ACC112 (cell line): ENCODE measurements at regions not wholly inside any gene's neighbourhood (a gene's known extent, or its start where the extent isn't known, plus 50 kb on each side); places are given as distances from the start of the nearest gene placed in this dataset.
A peak's percentile ranks its signal among the peaks of the same experiment; 100 is the strongest.

Source experiments
- H2AFZ ChIP-seq: fragments of 200-600 bp; sonication (generic); one replicate; pipeline ENCODE4 v1.6.0; 2017; ENCODE audit warnings: antibody characterized with exemption, low read length; ENCODE audit not compliant: unreplicated experiment
- H3K27ac ChIP-seq: fragments of 200-600 bp; sonication (generic); 2 replicates; pipeline ENCODE4 v1.5.1; 2014; ENCODE audit warnings: low read depth, mild to moderate bottlenecking, antibody characterized with exemption, low read length, moderate library complexity
- H3K27me3 ChIP-seq: fragments of 200-600 bp; sonication (generic); 2 replicates; pipeline ENCODE4 v1.6.1; 2014; ENCODE audit warnings: mild to moderate bottlenecking, antibody characterized with exemption, low read length, moderate library complexity, mixed read lengths; ENCODE audit not compliant: insufficient read depth
- H3K36me3 ChIP-seq: fragments of 200-600 bp; sonication (generic); 2 replicates; pipeline ENCODE4 v1.6.1; 2016; ENCODE audit warnings: mild to moderate bottlenecking, antibody characterized with exemption, low read length, moderate library complexity, mixed read lengths; ENCODE audit not compliant: insufficient read depth
- H3K4me1 ChIP-seq: fragments of 200-600 bp; sonication (generic); one replicate; pipeline ENCODE4 v1.6.1; 2016; ENCODE audit warnings: low read length, mixed read lengths; ENCODE audit not compliant: insufficient read depth, unreplicated experiment, control insufficient read depth
- H3K4me3 ChIP-seq: fragments of 200-600 bp; sonication (generic); 2 replicates; pipeline ENCODE4 v1.5.1; 2014; ENCODE audit warnings: mild to moderate bottlenecking, low read depth, low read length
- H3K79me2 ChIP-seq: fragments of 200-600 bp; sonication (generic); one replicate; pipeline ENCODE4 v1.6.0; 2016; ENCODE audit warnings: low read length; ENCODE audit not compliant: control insufficient read depth, unreplicated experiment, insufficient read depth

DNA sequence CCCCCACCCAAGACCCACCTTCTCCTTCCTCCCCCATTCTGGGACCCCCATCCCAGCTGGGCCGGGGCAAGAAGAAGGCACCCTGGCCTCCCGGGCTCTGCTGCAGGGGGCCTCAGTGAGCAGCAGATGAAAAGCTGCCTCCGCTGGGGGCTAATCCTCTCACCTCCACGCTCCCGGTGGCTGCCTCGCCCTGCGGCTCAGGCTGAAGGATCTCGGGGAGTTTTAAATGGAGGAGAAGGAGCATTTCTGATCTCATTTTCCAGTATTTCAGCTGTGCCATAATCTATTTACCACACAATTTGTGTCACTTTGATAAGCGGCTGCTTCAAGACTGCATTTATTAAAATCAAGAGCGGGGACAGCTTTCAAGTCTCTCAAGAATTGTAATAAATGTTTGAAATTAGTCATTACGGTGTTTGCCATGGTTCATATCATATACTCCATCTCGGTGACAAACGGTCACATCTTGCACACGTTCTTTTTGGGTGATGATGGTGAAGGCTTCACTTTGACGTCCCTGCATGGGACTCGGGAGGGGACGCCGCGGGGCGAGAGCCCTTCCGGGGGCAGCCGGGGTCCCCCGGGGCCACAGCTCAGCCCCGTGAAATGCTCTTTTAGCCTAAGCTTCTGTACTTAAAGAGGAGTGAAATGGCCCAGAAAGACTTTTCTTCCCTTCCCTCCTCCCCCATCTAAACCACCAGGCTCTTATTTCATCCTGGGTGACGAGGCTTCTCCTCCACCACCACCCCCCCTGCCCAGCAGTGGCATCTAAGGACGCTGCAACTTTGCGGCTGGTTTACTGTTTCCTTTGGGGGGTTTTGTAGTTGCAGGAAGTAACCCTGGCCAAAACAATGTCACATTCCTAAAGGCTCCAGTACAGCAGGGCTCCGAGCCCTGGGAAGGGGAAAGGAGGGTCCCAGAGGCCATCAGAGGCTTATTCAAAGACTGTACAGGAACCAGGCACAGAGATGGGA, 313.1 kb upstream of the TNRC6C start:
- H3K4me1 ChIP-seq, result peaks cover 6% of the 10 kb centered on the region
- peak overlapping the region; percentile 25; the same call in 1 of the 2 replicates for H3K4me3 ChIP-seq
- no peak overlapping the region for H3K27ac ChIP-seq
- no peaks in the 10 kb centered on the region for H3K36me3 ChIP-seq
- peaks cover 47% of the 10 kb centered on the region for H3K27me3 ChIP-seq
- no peaks in the 10 kb centered on the region for H3K79me2 ChIP-seq
- H2AFZ ChIP-seq, result no peak overlapping the region

DNA sequence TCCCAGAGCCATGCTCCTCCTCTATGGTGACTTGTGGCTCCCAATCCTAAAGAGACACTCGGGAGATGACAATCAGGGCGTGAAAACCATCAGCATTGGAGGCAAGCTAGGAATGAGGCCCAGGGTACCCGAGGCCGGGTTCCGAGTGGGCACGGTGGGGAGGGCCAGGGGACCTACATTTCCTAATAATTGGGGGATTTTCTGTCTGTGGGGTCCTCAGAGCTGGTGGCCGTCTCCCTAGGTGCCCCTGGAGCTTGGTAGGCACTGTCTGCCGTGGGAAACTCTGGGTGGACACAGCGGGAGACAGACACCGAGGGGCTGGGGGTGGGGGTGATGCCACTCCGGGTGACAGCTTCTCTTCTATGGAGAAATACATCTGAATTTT, 312.5 kb upstream of the TNRC6C start:
- Histone ChIP-seq H3K4me3 (no peak overlapping the region), H3K36me3 (no peaks in the 10 kb centered on the region), H3K4me1 (peaks cover 6% of the 10 kb centered on the region), H3K79me2 (no peaks in the 10 kb centered on the region), H2AFZ (no peak overlapping the region), H3K27me3 (peaks cover 47% of the 10 kb centered on the region), H3K27ac (no peak overlapping the region)

DNA sequence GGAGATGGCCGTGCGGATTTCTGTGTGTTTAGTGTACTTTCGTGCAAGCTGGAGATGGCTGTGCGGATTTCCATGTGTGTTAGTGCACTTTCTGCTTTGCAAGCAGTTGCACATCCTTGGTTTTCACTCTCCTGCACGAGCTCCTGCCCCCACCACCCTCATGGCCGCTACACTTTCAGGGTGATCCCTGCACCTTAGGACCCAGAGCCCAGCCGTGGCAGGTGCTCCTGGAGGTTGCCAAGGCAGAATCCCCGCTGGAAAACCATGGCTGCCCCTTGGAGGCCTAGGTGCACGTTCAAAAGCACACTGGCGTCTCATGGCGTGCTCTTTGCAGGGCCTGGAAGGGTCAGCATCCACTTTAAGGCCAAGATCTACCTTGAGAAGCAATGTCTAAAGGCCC, 311.0 kb upstream of the TNRC6C start:
- Histone ChIP-seq H3K36me3 (no peaks in the 10 kb centered on the region), H3K4me1 (peaks cover 6% of the 10 kb centered on the region), H3K27me3 (peaks cover 47% of the 10 kb centered on the region), H3K27ac (no peak overlapping the region), H3K4me3 (no peak overlapping the region), H3K79me2 (no peaks in the 10 kb centered on the region), H2AFZ (no peak overlapping the region)

DNA sequence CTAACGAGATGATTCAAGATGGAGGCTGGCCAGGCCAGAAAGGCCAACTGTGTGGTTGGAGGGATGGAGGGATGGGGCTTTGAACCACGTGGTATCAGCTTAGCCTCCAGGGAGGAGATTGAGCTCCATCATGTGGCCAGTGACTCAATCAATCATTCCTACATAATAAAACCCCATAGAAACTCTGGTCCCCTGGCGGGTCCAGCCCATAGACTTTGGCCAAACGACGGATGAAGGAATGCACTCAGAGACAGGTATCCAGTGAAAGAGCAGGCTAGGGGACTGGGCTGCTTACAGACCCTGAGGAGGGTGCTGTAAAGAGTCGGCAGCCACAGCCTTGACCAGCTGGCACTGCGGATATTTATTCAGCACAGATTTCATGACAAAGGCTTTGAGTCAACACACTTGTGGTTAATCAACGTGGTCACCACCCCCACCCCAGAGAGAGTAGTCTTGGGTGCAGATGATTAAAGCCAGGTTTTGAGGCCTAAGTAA, 308.7 kb upstream of the TNRC6C start:
- Histone ChIP-seq H3K4me1 (peaks cover 6% of the 10 kb centered on the region), H3K4me3 (no peak overlapping the region), H3K79me2 (no peaks in the 10 kb centered on the region), H2AFZ (no peak overlapping the region), H3K27ac (no peak overlapping the region), H3K36me3 (no peaks in the 10 kb centered on the region), H3K27me3 (peaks cover 48% of the 10 kb centered on the region)

DNA sequence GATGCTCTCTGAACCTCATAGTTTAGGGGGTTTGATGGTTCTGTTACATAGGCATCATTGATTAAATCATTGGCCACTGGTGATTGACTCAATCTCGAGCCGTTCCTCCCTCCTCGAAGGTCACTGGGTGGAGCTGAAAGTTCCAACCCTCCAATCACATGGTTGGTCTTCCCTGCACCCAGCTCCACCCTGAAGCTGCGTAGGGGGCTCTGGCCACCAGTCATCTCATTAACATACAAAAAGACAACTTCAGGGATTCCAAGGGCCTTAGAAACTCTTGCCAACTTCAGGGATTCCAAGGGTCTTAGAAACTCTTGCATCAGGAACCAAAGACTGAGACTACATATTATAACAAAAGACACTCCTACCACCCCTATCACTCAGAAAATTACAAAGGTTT, 306.5 kb upstream of the TNRC6C start:
- H3K4me1 ChIP-seq, result no peaks in the 10 kb centered on the region
- no peaks in the 10 kb centered on the region for H3K36me3 ChIP-seq
- peaks cover 50% of the 10 kb centered on the region for H3K27me3 ChIP-seq
- no peak overlapping the region for H3K27ac ChIP-seq
- no peak overlapping the region for H3K4me3 ChIP-seq
- H3K79me2 ChIP-seq, result no peaks in the 10 kb centered on the region
- H2AFZ ChIP-seq, result no peak overlapping the region

DNA sequence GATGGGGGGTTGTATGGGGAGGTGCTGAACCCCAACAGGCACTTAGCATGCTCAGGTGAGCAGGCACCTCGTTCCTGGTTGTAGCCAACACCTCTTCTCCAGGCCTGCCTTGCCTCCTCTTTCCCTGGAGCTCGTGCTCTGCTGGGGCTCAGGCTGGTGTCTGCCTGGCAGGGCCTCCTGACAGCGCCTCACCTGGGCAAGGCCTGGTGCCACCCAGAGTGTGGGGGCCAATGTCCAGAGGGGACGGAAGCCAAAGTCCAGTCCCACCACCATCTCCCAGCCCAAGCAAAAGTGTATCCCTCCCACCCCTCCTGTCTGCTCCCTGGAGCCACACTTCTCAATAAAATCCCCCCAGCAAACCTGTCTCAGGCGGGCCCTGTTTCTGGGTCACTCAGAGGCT, 304.2 kb upstream of the TNRC6C start:
- H3K36me3 ChIP-seq, result no peaks in the 10 kb centered on the region
- no peak overlapping the region for H3K4me3 ChIP-seq
- H2AFZ ChIP-seq, result no peak overlapping the region
- no peak overlapping the region for H3K27ac ChIP-seq
- no peaks in the 10 kb centered on the region for H3K4me1 ChIP-seq
- peaks cover 67% of the 10 kb centered on the region for H3K27me3 ChIP-seq
- no peaks in the 10 kb centered on the region for H3K79me2 ChIP-seq

DNA sequence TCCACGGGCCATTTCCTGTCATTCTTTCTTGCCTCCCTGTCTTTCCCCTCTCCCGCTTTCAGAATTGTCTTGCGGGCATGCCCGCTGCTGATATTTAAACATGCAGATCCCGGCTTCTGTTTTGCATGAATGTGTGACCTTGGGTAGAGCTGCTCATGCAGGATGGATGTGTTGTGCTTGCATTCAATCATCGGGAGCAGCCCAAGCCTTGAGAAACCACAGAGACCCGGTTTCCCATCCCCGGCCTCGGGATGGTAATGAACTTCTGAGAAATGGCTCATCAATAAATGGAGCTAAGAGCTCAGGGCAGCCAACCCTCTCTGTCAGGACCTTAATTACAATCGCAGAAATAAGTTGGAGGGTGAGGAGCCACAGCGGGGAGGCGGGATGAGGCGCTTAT, 303.7 kb upstream of the TNRC6C start:
- Histone ChIP-seq H2AFZ (no peak overlapping the region), H3K4me3 (no peak overlapping the region), H3K4me1 (no peaks in the 10 kb centered on the region), H3K79me2 (no peaks in the 10 kb centered on the region), H3K27ac (no peak overlapping the region), H3K27me3 (peaks cover 69% of the 10 kb centered on the region), H3K36me3 (no peaks in the 10 kb centered on the region)

DNA sequence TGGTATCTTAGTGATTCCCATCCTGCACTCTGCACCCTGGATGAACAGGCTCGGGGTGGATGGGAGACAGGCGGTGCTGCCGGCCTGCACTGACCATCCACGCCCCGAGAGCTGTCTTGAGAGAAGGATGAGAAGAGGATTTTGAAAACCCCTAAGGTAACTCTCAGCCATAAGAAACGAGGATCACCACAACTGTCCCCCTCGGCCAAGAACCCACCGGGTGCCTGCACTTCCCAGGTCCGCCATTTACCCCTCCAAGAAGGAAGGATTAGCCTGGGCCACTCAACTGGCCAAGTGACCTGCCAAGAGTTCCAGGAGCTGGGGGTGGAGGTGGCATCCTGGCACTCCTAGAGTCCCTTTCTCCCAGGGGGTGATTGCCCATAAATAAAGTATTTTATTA, 302.4 kb upstream of the TNRC6C start:
- Histone ChIP-seq H2AFZ (no peak overlapping the region), H3K36me3 (no peaks in the 10 kb centered on the region), H3K4me1 (no peaks in the 10 kb centered on the region), H3K27ac (no peak overlapping the region), H3K4me3 (no peak overlapping the region), H3K27me3 (peaks cover 72% of the 10 kb centered on the region), H3K79me2 (no peaks in the 10 kb centered on the region)

DNA sequence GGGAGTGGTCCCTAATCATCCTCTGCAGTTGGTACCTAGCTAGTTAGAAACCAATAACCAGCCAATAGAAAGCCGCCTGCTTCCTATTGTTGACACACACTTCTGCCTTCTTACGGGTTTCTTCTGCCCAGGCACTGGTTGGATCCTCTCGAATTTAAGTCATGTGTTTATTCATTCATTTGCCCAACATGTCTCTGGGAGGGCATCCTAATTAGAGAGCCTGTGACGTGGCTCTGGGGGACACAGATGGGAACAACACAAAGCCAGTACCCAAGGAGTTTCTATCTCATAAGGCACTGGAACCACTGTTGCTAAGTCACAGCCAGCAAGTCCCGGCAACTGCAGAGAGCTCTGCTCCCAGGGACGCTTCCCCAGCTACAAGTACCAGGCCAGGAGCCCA, 300.7 kb upstream of the TNRC6C start:
- Histone ChIP-seq H3K79me2 (no peaks in the 10 kb centered on the region), H3K4me3 (no peak overlapping the region)

DNA sequence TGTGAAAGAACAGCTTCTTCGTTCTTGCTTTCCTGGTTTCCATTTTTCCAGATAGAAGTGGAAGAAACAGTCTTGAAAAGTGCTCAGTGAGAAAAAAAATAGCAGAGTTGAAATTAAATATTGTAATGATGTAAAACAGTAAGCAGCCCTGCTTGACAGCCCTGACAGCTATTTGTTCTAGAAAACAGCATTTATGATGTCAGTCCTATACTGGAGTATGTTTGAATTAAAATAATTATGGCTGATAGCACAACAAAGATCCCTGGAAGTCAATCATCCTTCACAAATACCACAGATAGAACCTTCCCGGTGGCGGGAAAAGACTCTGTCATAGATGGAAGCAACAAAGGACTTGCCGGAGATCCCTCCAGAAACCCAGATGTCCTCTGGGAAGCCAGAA, 298.0 kb upstream of the TNRC6C start:
- H3K79me2 ChIP-seq, result no peaks in the 10 kb centered on the region
- peaks cover 51% of the 10 kb centered on the region for H3K27me3 ChIP-seq
- H3K4me3 ChIP-seq, result no peak overlapping the region
- no peaks in the 10 kb centered on the region for H3K36me3 ChIP-seq
- H2AFZ ChIP-seq, result no peak overlapping the region
- no peak overlapping the region for H3K27ac ChIP-seq
- no peaks in the 10 kb centered on the region for H3K4me1 ChIP-seq

More for the DNA sequence above, 300.7 kb upstream of the TNRC6C start:
- Histone ChIP-seq H3K27ac (no peak overlapping the region), H3K27me3 (peaks cover 73% of the 10 kb centered on the region), H3K36me3 (no peaks in the 10 kb centered on the region), H2AFZ (no peak overlapping the region), H3K4me1 (no peaks in the 10 kb centered on the region)

DNA sequence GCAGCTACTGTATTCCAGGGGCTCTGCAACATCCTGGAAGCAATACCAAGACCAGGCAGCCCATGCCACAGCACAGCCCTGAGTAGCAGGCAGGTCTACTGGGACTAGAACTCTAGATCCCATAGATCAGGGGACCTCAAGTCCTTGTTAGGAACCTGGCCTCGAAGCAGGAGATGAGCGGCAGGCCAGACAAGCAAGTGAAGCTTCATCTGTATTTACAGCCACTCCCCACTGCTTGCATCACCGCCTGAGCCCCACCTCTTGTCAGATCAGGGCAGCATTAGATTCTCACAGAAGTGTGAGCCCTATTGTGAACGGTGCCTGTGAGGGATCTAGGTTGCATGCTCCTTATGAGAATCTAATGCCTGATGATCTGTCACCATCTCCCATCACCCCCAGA, 295.7 kb upstream of the TNRC6C start:
- Histone ChIP-seq H3K27me3 (peaks cover 43% of the 10 kb centered on the region), H3K79me2 (no peaks in the 10 kb centered on the region), H3K36me3 (no peaks in the 10 kb centered on the region), H3K4me3 (no peak overlapping the region), H3K27ac (no peak overlapping the region), H3K4me1 (no peaks in the 10 kb centered on the region), H2AFZ (no peak overlapping the region)
